NOMO-1 (cell line): ENCODE measurements at regions not wholly inside any gene's neighbourhood (a gene's known extent, or its start where the extent isn't known, plus 50 kb on each side); places are given as distances from the start of the nearest gene placed in this dataset.
"Not testable (repeated sequence)": the region's sequence is repeated elsewhere in the genome, so short reads cannot be mapped to it uniquely, and the experiment has no call there.

Source experiments
- DNase-seq, 2 experiments: peaks; one replicate each; lab custom pipeline; 2025; ENCODE audit not compliant: unreplicated experiment in 2 of 2; lab: John Stamatoyannopoulos, UW

DNA sequence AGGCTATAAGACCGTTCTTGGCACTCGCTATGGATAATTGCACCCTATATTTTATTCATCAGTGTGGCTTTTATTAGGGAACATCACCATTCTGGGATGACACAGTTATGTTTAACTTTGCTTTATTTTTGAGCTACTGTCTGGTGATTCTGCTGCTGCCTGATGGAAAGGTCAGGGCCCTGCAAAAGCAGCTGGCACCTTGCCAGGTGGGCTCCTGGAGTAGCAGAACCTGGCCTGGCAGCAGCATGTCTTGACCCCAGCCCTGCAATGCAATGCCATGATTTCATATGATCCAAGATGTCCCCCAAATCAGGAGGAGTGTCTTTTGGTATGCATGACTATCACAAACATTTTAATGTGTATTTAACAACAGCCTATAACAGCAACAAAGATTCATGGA is 228.4 kb upstream of the RSPO3 start:
- DNase-seq, result no peak

DNA sequence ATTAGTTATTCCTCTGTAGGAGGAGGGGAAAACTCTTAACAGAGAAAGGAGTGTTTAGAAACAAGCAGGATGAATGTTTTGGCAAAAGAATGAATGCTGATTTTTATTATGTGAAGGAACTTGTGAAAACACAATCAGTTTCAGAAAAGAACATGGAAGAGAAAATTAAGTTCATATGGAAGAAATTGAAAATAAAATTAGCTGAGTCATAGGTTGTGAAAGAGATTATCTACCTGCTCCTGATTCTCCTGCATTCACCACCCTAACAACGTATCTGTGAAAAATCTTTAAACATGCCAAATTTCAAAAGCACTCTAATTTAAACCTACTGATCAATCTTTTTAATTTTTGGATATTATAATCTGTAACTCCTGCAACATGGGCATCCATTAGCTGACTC is 227.3 kb upstream of the RSPO3 start:
- no peak for DNase-seq

DNA sequence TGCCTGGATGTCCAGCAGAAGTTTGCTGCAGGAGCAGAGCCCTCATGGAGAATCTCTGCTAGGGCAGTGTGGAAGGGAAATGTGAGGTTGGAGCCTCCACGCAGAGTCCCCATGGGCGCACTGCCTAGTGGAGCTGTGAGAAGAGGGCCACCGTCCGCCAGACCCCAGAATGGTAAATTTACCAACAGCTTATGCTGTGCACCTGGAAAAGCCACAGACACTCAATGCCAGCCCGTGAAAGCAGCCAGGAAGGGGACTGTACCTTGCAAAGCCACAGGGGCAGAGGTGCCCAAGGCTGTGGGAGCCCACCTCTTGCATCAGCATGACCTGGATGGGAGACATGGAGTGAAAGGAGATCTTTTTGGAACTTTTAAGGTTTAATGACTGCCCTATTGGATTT is 225.6 kb upstream of the RSPO3 start:
- not testable (repeated sequence) for DNase-seq

DNA sequence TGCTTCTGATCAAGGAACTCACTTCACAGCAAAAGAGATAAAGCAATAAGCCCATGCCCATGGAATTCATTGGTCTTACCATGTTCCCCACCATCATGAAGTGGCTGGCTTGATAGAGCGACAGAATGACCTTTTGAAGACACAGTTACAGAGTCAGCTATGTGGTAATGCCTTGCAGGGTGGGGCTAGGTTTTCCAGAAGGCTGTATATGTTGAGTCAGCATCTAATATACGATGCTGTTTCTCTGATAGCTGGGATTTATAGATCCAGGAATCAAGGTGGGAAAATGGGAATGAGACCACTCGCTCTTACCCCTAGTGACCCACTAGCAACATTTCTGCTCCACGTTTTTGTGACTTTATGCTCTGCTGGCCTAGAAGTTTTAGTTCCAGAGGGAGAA is 220.7 kb upstream of the RSPO3 start:
- no peak for DNase-seq

DNA sequence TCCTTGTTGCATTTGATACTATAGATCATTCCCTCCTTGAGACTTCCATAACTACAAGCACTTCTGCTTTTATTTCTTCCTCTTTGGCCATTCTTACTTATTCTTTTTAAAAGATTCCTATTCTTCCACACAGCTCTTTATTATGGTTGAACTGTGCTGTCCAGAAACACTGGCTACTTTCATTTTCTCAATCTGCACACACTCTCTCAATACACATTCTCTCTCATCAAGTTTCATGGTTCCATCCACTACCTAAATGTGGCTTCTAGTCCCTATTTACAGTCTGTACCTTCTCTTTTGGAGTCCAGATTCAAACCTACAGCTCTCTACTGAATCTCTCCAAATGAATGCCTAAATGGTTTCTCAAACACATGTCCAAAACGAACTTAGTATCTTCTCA is 214.3 kb upstream of the RSPO3 start:
- DNase-seq, result no peak

DNA sequence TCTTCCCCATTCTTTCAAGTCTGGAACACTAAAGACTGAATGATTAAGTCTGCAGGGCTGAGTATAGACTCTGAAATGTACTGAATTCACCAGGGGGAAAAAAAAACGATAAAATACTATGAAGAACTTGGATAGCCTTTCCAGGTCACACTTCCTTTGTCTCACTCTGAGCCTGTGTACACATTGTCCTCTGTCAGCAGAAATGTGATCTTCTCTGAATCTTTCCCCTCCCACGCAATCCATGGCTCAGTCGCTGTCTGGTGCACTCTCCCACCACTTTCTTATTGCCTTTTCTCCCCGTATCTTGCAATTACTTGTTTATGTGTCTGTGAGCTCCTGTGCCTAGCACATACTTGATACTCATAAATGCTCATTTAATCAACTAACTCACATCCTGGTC is 212.6 kb upstream of the RSPO3 start:
- no peak for DNase-seq

DNA sequence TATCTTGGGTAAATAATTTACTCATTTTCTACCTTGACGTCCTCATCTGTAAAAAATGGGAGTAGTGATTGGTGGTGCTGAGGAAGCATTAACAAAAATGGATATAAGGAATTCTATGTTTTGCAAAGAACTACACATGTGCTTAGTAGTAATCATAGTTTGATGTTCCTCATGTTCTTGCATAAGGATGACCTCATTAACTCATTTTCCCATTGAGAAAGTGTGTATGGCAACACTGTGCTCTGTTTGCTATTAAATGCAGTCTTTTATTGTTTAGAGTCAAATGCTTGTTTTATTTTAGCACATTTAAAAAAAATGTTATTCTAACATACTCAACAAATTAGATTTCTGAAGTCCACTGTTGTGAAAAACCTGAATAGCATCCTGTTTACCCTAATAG is 211.2 kb upstream of the RSPO3 start:
- DNase-seq, result no peak

DNA sequence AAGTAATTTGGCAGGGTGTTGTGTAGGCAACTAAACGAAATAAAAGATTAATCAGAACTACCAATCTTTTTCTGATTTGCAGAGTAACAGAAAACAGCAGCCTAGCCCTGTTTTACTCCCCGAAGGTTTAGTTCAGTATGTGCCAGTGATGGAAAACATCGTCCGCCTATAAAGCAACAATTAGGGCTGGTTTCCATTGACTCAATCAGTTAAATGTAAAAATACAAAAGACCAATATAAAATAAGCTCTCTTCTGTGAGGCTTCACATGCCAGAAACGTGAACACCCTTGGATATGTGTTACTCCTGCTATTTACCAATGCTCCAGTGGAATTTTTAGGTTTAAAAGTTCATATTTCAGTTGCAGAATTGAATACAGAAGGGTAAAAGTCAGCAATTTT is 210.5 kb upstream of the RSPO3 start:
- DNase-seq, result no peak

DNA sequence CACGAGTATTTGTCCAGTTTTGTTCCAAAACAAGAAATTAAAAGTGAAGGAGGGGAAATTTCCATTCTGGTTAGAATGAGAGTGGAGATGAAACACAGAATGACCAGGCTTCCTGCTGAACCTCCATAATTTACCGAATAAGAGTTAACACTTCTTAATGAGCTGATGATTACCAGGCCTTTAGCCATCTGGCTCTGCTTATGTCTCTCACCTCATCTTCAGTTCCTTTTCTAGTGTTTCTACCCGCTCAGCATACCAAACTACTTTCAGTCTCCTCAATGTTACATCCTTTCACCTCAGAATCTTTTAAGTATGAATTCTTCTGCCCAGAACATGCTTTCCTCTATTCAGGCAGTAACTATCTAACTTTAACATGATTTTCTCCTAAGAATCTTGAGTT is 209.0 kb upstream of the RSPO3 start:
- no peak for DNase-seq

DNA sequence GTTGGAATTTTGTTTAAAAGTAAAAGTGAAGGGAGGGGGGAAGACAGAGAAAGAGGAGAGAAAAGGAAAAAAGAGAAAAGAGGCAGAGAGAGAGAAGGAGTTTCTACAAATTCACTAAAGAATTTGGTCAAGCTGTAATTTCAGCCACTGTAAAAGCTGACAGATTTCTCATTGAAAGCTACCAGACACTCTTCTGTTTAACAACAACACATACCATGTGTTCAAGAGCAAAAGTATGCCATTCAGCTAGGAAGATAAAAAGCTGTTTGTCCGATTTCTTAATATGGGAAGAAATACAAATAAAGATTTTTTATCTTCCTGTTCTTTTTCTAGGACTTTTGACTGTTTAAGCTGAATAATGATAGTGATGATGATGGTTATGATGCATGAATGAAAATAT is 204.8 kb upstream of the RSPO3 start:
- no peak for DNase-seq

DNA sequence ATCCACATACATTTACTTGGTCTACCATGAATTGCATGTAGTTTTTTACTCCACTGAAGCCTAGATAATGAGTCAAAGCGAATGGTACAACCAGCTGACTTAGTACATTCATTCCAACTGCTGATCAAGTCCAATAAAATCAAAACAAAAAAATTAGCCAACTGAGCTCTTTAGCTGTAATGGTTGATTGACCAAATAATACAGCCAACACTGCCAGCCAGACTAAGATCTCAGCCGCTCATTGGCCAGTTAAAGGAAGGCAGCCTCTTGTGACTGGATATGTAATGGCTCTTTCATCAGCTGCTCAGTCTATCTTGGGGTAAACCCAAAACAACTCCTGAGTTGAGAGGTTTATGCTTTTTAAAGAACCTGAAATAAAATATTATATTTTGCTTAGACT is 204.3 kb upstream of the RSPO3 start:
- no peak for DNase-seq

DNA sequence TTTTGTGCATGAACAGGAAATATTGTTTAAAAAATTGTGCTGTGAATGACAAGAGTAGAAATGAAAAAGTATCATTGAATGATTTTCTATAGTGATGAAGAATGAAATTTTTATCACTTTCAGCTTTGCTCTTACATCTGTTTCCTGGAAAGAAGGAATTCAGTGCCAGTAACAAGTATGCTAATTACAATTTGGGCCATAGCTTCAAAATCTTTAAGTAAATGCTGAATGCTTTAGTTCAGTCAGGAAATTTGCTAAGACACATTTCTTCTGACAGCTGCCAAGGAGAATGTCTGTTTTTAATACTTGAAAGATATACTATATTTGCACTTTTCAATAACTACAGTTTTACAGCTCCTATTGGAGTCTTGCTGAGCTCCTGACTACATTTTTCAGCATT is 203.7 kb upstream of the RSPO3 start:
- DNase-seq, result no peak

DNA sequence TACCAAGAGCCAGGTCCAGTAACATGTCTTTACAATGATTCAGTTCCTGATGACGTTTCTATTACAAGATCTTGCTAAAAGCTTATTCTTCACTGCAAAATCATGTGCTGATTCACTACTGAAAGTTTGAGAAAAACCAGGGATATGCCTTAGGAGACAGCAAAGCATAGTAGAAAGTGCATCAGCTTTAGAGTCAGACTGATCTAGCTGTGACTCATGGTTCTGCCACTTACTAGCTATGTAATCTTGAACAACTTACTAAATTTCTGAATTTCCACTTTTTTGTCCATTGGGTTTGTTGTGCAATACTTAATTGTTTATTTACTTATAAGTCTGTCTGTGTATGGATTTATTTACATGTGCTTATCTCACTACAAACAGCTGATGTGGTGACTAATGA is 198.5 kb upstream of the RSPO3 start:
- DNase-seq, result no peak

DNA sequence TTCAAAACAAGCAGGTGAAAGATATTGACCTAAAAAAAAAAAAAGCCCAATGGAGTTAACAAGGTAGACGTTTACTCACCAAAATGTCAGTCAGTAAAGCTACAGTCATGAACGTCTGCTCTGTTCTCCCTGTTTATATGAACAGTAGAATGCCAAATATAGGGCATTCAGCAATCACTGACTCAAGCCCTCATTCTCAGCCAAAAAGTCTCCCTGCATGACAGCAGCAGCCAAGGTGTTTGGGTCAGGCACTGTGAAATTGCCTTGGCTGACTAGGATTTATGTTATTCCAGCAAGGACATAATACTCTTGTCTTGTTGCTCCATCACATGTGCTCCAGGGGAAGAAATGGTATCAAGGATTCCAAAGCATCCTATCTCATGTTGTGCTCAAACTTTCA is 194.7 kb upstream of the RSPO3 start:
- DNase-seq, result no peak

DNA sequence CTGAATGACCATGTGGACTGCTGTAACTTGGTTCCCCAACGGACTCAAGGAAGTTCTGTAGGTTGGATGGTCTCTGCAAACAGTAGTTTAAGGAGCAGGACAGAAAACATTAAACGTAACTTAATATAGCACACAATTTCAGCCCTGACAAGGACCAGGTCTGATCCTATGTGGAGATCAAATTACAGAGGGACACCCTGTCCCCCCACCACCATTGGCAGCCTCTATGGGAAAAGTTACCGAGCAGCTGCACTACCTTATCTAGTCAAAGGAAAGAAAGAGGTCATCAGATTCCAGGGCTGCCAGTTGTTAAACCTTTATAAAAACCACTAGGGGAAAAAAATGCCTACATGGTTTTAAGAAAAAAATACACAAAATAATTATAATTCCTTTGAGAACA is 191.5 kb upstream of the RSPO3 start:
- no peak for DNase-seq

DNA sequence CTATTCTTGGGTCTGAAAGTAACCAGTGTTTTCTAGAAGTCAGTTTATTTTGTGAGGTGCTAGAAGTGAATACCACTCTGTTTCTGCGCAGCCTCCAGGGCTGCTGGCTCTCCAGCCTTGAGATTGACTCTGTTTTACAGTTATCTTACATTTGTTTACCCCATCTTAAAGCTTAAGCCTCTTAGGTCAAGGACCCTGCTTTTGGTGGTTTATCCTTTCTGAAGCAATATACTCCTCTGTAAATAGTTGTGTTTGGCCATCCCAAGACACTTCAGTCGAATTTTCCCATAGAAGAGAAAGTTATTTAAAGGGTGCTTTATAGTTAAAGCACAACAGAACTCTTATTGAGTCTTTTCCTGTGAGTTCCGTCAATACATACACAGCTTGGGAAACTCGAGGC is 190.6 kb upstream of the RSPO3 start:
- no peak for DNase-seq

DNA sequence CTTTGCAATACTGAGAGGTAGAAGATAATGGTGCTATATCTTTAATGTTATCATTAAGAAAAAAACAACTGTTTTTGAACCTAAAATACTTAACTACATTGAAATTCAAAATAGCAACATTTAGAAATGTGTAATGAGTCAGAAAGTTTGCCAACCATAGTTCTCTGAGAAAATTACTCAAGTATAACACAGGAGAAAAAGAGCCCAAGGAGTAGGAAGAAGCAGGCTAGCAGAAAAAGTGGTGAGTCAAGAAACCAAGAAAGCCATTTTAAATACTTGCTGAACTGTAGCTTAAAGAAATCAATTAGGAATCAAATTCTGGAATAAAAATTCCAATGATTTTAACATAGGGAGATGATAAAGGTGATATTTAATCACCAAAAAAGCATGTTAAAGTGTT is 181.0 kb upstream of the RSPO3 start:
- no peak for DNase-seq

DNA sequence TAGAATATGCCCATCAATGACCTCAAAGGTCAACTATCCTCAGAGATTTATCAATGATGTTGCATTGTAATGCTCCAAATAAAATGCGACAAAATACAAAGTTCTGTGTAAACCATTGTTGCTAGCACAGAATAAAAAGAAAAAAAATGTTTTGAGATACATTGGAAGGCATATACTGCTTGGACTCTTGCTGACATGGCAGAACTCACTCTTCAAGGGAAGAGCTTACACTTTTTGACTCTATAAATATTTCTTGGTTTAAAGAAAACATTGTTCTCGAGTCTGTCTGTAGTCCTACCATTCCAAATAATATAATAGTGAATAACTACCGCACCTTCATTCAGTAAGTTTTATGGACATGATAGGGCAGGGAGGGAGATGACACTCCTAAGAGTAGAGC is 178.7 kb upstream of the RSPO3 start:
- no peak for DNase-seq

DNA sequence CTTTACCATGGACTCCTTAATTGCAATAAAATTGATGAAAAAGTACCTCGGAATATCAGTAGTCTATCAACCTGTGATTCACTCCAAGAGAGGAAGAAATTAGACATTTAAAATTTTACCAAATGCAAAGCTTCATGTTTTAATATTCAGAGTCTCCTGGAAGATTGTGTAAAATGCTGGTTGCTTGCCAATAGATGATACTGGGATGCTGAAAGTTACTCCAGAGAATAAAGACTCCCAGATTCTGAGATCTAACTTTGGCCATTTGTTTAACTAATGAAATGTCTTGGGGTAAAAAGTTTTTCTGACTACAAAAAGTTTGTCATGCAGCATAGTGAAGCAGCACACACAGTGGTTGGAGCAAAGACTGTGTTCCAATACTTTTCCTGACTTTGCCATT is 176.7 kb upstream of the RSPO3 start:
- no peak for DNase-seq

DNA sequence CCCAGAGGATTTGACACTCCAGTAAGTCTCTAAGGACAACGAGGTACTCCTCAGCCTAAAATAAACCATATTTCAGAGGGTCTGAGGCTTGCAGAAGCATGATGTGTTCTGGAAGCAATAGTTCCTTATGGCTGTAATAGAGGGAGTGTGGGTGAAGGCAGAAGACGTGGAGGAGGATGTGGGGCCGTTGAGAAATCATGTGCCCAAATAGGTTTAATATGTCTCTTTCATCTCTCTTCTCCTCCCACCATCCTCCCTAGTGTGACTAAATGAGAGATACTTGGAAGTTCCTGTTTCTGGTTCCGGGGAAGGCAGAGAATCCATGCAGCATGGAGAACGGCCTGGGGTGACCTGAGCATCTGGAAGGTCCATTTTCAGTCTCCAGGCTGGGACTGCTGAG is 174.0 kb upstream of the RSPO3 start:
- no peak for DNase-seq

DNA sequence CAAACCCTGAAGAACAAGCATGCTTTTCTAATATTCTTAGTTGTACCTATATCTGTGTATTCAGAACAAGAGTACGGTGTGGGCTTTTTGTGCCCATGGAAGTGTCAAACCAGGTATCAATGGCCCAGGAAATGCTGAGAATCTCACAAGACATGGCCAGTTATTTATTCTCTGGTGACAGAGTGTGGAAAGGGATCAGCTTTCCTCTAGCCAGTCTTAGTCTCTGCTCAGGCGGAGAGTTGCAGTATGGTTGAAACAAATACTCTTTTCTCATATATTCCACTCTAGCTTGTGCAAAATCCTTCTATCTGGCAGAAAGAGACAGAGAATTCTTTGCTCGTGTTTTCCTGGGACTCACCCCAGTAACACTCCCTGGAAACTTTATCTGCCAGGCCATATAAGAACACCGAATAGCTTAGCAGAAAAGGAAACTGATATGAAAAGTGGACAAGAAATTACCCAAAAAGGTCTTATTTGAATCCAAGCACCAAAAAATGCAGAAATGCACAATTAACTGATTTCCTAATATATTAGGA is 173.3 kb upstream of the RSPO3 start:
- no peak for DNase-seq

DNA sequence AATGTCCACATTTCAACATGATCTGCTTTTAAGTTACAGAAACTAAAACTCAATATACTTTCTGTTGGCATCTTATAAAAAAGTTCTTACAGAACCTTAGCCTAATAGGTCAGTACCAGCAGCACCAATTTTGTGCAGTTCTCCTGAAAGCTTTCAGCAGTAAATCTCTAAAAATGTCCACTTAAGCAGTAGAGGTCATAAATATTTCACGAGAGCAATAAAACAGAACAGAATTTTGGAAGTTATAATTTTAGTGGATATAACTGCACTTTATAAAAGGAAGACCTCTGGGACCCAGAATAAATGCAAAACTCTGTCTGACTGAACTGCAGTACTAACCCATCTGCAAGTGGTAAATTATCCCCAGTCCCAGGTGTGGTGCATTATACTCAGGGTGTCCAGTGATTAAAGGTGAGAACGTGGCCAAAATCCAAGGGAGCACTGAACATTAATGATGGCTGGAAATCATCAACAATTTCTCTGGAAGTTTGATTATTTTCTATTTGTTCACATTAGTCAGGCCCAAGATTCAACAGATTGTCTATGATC is 172.6 kb upstream of the RSPO3 start:
- no peak for DNase-seq

DNA sequence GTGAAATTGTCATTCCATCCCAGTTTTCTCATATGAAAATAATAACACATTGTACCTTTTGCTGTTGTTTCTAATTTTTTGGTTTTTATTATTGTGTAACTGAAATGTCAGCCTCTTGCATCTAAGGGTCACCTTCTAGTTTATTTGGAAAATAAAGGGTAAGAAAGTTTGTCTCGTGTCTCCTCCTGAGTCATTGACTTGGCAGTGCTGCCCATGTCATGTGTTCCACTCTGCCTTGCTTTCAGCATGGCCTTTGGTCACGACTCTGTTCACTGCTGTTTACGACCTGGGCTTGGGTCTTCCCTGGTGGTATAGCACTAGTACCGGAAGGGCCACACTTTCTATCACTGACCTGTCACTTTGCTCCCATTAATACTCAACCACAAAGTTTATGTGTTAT is 171.4 kb upstream of the RSPO3 start:
- DNase-seq, result no peak

DNA sequence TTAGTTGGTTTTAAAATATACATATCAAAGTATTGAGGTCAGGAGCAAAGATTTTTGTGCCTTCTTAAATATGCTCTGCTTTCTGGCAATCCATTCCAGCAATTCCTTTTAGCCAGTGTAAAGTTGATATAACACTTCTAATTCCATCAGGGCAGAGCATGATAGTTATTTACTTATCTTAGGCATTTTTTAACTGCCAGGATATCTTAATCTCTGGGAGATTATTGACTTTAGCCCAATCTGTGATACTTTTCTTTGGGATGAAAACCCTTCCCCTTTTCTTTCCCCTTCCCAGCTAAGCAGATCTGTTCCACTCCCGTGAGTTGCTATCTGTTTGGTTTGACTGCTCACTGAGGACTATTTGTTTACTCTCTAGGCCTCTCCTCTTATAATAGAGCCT is 168.7 kb upstream of the RSPO3 start:
- DNase-seq, result no peak
